IPS-18c (cell line): ENCODE measurements at regions not wholly inside any gene's neighbourhood (a gene's known extent, or its start where the extent isn't known, plus 50 kb on each side); places are given as distances from the start of the nearest gene placed in this dataset.

ENCODE experiments used
- H3K4me3 ChIP-seq: 2 replicates; pipeline ENCODE4 v1.7.0; 2013; ENCODE audit warnings: low read depth, mild to moderate bottlenecking, low read length, moderate library complexity; ENCODE audit not compliant: insufficient read depth
- H3K9me3 ChIP-seq: one replicate; pipeline ENCODE4 v1.6.1; 2013; ENCODE audit warnings: mild to moderate bottlenecking, low read length, moderate library complexity; ENCODE audit not compliant: control insufficient read depth, insufficient read depth

DNA sequence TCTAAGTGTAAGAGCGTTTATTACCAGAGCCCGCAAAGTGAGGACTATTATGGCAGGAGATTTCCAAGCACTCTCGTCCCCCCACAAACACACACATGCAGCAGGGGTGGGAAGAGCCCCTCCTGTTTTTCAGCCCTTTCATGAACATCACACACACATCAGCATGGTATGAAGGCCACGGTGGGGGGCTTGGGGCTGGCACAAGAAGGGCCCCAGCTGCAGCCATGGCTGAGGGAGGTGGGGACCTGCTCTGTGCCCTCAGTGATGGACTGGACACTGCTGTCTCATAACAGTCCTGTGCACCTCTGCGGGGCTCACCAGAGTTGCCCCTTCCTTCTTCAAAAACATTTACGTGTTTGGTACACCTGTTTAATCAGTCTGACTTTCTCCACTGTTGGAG, 650.7 kb downstream of the BRD1 start:
- no peaks in the 10 kb centered on the region for H3K9me3 ChIP-seq
- no peak overlapping the region for H3K4me3 ChIP-seq

DNA sequence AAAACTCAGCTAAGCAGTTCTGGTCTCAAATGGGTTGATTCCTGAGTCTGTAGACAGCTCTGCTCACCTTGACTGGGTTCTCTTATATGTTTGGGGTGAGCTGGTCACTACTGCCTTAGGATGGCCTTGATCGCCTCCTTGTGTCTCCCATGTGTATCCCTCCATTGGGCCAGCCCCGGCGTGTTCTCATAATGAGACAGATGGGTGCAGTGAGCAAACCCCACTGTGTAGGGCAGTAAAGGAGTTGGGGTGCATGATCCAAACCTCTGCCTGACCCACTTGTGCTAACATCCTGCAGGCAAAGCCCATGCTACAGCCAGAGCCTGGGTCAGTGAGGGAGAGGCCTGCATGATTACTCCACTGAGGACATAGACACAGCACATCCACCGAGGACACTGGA, 657.6 kb downstream of the BRD1 start:
- H3K9me3 ChIP-seq, result peaks cover 2% of the 10 kb centered on the region
- H3K4me3 ChIP-seq, result no peak overlapping the region

DNA sequence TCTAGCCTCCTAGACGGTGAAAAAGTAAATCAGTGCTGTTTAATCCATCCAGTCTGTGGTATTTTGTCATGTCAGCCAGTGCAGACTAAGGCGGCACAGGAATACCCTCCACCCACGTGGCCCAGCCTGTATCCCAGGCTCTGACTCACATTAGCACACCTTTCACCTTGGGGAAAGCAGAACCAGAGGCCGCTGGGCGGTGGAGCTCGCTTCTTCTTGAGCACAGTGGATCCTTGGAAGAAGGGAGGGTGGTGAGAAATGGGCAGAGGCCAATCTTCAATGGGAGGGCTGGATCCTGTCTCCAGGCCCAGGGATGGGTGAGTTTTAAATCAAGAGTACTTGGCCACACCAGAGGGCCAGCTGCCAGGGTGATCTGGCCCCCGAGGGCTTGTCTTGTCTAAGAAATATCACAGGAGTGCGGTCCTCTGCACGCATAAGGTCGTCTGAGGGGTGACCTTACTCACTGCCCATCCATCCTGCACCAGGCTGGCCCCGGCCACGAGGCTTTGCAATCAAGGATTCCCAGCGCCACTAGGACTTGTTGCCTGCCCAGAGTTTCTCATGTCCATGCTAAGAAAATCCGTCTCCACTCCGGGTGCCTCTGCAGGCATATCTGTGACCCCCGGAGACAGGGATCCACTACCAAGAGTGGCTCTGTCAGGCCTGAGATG, 658.5 kb downstream of the BRD1 start:
- peaks cover 2% of the 10 kb centered on the region for H3K9me3 ChIP-seq
- no peak overlapping the region for H3K4me3 ChIP-seq

DNA sequence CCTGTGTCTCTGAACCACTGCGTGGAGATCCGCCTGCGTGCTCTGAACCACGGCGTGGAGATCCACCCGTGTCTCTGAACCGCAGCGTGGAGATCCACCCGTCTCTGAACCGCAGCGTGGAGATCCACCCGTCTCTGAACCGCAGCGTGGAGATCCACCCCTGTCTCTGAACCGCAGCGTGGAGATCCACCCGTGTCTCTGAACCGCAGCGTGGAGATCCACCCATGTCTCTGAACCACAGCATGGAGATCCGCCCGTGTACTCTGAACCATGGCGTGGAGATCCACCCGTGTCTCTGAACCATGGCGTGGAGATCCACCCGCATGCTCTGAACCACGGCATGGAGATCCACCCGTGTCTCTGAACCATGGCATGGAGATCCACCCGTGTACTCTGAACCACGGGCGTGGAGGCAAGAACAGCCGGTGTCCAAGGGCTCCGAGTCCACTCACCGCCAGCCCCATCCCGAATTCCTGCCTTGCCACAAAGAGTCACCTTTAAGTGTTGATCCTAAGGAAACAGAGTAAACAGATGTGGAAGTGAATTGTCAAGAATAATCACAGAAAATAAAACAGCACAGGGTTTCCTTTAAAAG, 659.4 kb downstream of the BRD1 start:
- no peak overlapping the region for H3K4me3 ChIP-seq

GRCh38 chr22:49166746-49167145, 660.9 kb downstream of the BRD1 start:
- peaks cover 2% of the 10 kb centered on the region for H3K9me3 ChIP-seq
- no peak overlapping the region for H3K4me3 ChIP-seq

More for the DNA sequence above, 659.4 kb downstream of the BRD1 start:
- H3K9me3 ChIP-seq, result peaks cover 2% of the 10 kb centered on the region

GRCh38 chr22:49166211-49166610, 661.5 kb downstream of the BRD1 start:
- H3K4me3 ChIP-seq, result no peak overlapping the region
- H3K9me3 ChIP-seq, result peaks cover 2% of the 10 kb centered on the region

- Histone ChIP-seq H3K4me3 (no peak overlapping the region), H3K9me3 (peaks cover 2% of the 10 kb centered on the region)
Measured at GRCh38 chr22:49164773-49165320, 662.8 kb downstream of the BRD1 start.

- no peak overlapping the region for H3K4me3 ChIP-seq
- peaks cover 2% of the 10 kb centered on the region for H3K9me3 ChIP-seq
Measured at GRCh38 chr22:49163960-49164690, 663.5 kb downstream of the BRD1 start.

DNA sequence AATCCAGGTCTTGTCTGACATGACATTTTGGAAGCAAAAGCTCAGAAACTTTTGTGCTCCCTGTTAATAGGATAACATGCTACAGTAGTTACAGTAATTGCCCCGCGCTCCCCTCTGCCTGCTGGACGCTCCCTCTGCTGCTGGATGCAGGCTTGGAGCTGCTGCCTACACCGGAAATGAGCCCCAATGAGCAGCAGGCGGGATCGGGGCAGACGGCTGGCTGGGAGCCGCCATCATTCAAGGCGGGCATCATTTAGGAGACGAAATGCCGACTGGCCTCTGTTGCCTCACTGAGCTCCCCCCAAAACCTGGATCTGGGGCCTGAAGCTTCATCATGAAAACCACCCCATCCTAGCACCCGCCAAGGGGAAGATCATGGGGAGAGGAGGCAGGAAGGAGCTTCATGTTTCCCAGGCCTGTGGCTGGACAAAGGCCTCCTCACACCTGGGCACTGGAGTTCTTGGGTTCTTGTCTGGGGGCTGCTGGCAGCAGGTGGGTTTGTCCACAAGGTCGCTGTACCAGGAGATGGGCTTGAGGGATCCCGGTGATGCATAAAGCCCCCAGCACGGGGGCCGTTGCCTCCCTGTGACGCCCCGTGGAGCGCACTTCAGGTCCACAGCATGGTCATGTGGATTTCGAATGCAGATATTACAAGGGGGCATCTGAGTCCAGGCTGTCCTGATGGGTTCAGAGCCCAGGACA, 664.3 kb downstream of the BRD1 start:
- Histone ChIP-seq H3K4me3 (no peak overlapping the region), H3K9me3 (peaks cover 2% of the 10 kb centered on the region)

- H3K4me3 ChIP-seq, result no peak overlapping the region
- H3K9me3 ChIP-seq, result peaks cover 2% of the 10 kb centered on the region
Measured at GRCh38 chr22:49162841-49163240, 664.8 kb downstream of the BRD1 start.

- Histone ChIP-seq H3K4me3 (no peak overlapping the region), H3K9me3 (no peaks in the 10 kb centered on the region)
Measured at GRCh38 chr22:49161002-49161850, 666.4 kb downstream of the BRD1 start.

DNA sequence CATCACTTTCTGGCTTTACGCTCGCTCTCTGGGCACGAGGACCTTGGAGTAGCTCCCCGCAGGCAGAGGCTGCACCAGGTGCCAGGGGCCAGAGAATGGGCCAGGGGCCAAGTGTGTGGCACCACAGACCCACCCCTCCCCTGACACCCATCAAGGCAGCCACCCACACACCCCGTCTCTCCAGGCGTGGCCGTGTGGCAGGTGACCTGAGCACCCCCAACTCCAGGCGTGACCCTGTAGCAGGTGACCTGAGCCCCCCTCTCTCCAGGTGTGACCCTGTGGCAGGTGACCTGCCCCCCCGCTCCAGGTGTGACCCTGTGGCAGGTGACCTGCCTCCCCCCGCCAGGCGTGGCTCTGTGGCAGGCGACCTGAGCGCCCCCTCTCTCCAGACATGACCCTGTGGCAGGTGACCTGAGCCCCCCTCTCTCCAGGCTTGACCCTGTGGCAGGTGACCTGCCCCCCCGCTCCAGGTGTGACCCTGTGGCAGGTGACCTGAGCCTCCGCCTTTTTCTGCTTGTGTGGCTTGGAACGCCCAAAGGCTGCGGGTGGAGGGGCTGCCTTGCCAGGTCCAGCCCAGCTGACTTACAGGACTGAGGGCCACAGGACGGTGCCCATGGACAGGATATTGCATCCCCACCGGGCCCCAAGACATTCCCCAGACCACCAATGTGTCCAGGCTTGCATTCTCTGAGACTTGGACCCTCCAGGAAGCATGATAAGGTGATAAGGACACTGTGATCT, 667.2 kb downstream of the BRD1 start:
- Histone ChIP-seq H3K9me3 (no peaks in the 10 kb centered on the region), H3K4me3 (no peak overlapping the region)

GRCh38 chr22:49159711-49160110, 668.0 kb downstream of the BRD1 start:
- Histone ChIP-seq H3K4me3 (no peak overlapping the region), H3K9me3 (no peaks in the 10 kb centered on the region)

- Histone ChIP-seq H3K9me3 (no peaks in the 10 kb centered on the region), H3K4me3 (no peak overlapping the region)
Measured at GRCh38 chr22:49158741-49159564, 668.7 kb downstream of the BRD1 start.

GRCh38 chr22:49157529-49158339, 669.9 kb downstream of the BRD1 start:
- H3K9me3 ChIP-seq, result no peaks in the 10 kb centered on the region

More at GRCh38 chr22:49157529-49158339, 669.9 kb downstream of the BRD1 start:
- no peak overlapping the region for H3K4me3 ChIP-seq
